ENCODE measurements at regions not wholly inside any gene's neighbourhood (a gene's known extent, or its start where the extent isn't known, plus 50 kb on each side); places are given as distances from the start of the nearest gene placed in this dataset.

DNA sequence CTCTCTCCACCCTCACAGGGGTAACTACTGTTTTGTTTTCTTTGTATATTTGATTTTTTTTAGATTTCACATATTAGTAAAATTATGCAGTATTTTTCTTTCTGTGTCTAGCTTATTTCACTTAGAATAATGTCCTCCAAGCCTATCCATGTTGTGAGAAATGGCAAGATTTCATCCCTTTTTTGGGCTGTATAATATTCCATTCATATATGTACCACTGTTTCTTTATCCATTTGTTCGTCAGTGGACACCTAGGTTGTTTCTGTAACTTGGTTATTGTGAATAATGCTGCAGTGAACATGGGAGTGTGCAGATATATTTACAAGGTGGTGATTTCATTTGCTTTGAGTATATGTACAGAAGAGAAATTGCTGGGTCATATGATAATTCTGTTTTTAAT lies 144.0 kb upstream of the CHD1 start:
- no peak for DNase-seq (ENCODE audit: extremely low read depth, low read depth)
- TF ChIP-seq, protein P1, sequence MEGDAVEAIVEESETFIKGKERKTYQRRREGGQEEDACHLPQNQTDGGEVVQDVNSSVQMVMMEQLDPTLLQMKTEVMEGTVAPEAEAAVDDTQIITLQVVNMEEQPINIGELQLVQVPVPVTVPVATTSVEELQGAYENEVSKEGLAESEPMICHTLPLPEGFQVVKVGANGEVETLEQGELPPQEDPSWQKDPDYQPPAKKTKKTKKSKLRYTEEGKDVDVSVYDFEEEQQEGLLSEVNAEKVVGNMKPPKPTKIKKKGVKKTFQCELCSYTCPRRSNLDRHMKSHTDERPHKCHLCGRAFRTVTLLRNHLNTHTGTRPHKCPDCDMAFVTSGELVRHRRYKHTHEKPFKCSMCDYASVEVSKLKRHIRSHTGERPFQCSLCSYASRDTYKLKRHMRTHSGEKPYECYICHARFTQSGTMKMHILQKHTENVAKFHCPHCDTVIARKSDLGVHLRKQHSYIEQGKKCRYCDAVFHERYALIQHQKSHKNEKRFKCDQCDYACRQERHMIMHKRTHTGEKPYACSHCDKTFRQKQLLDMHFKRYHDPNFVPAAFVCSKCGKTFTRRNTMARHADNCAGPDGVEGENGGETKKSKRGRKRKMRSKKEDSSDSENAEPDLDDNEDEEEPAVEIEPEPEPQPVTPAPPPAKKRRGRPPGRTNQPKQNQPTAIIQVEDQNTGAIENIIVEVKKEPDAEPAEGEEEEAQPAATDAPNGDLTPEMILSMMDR (IDR thresholded peaks at IDR 0.05; ENCODE audit: low read depth, low read length) = no peak

DNA sequence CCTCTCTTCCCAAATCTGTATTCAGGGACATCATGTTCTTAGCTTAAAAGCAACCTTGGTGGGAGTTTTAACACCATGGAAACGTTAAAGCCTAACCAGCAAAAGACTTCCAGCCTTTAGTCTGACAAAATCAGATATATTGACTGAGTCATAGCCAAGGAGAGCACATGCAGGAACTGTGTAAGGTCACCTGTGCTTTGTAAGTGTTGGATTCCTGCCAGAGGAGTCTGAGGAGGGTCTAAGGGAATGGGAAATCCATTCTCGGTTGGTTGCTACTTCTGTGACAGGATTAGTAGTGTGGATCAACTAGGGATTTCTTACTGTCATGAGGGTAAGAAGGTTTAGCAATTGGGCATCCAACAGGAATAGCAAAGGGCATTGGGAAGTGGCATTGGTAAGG lies 142.0 kb upstream of the CHD1 start:
- TF ChIP-seq, protein P1 (IDR thresholded peaks at IDR 0.05; ENCODE audit: low read depth, low read length) = no peak
- no peak for DNase-seq (ENCODE audit: extremely low read depth, low read depth)

DNA sequence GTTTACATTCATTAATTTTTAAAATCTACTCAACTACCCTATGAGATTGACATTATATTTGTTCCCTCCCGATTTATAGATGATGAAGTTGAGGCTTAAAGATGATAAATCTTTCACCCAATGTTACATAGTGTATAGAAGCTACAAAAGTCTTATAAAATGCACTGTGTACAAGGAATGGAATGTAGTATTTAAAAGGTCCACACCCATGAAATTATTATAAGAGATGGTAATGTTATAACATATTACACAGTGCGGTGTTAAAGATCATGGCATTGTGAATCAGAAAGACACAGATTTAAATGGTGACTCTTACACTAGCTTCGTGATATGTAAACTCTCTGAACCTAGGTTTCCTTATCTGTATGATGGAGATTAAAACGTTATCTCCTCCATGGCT lies 141.6 kb upstream of the CHD1 start:
- TF ChIP-seq, protein P1 (IDR thresholded peaks at IDR 0.05; ENCODE audit: low read depth, low read length) = no peak
- no peak for DNase-seq (ENCODE audit: extremely low read depth, low read depth)

DNA sequence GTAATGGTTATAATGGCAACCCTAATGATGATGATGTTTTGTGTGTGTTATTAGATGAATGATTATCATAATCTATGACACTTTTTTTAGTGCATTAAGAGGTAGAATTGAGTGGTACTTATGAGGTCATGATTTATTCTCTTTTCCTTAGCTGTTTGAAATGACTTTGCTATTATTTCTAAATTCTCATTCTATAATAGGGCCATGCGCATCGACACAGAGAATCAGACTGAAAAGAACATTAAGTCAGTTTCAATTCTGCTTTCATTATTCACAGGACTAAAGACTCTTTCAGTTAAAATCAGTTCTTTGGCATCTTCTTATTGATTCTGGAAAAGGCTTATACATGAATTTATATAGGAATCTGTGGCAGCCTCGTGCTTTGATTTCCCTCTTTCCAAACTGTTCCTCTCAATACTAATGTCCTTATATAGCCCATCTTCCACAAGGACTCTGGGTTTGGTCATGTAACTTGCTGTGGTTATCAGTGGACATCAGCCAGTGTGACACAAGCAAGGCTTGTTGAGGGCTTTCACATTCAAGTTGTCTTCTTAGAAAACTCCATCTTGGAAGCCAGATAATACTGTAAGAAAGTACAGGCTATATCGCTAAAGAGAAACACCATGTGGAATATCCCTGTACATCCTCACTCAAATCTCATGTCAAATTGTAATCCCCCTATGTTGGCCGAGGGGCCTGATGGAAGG lies 140.3 kb upstream of the CHD1 start:
- DNase-seq (ENCODE audit: extremely low read depth, low read depth) = no peak
- TF ChIP-seq, protein P1 (IDR thresholded peaks at IDR 0.05; ENCODE audit: low read depth, low read length) = no peak

DNA sequence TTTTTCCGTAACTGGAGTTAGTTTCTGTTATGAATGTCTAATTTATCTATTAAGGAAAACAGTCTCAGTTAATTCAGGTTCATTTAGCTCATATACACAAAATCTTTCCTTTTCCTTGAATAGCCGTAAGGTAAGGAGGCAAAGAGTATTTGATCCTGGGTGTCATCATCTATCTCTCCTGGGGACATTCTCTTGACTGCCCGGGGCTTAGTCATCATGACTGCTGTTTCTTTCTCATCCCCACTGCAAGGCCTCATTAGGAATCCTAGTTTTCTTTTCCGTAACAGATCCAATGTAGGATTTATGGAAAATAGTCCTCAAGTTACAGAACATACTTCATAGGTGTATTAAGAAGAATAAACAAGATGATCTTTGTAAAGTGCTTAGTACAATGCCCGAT lies 134.9 kb upstream of the CHD1 start:
- TF ChIP-seq, protein P1 (IDR thresholded peaks at IDR 0.05; ENCODE audit: low read depth, low read length) = no peak
- DNase-seq (ENCODE audit: extremely low read depth, low read depth) = no peak

DNA sequence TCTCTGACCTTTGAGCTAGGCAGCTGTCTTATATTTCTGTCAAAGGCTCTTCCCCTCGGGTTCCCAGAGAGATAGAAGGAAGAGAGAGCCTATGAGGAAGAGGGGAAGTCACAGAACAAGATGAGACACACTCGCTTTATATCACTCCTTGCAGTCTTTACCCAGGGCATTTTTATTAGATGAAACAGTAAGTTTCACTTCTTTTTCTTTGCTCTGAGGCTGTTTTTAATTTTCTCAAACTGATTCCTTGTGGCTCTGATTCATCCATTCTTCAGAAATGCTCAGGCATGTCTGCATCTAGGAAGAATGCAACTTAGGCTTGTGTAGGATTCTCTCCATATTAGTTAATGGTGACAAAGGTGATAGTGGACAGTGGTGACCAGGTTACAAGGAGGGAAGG lies 132.9 kb upstream of the CHD1 start:
- TF ChIP-seq, protein P1 (IDR thresholded peaks at IDR 0.05; ENCODE audit: low read depth, low read length) = no peak
- peak; percentile 8 for DNase-seq (ENCODE audit: extremely low read depth, low read depth)

DNA sequence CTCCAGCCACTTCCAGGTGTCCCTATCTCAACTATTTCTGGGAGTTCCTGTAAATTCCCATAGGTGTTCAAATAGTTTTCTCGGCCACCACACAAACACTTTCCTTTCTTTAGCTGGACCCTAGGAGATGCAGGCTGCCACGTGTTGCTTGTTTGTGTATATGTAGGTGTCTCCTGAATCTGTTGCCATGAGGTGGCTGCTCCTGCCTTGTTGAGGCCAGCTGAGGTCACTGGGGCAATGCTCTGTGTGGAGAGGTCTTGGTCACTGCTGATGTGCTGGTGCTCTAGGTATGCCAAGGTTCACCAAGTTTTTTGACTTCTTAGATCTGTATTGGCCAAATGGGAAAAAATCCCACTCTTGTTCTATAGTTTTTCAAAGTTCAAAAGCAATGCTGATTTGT lies 132.5 kb upstream of the CHD1 start:
- DNase-seq (ENCODE audit: extremely low read depth, low read depth) = no peak
- TF ChIP-seq, protein P1 (IDR thresholded peaks at IDR 0.05; ENCODE audit: low read depth, low read length) = no peak

Measured in AG09319 (cell line).